ENCODE measurements at regions not wholly inside any gene's neighbourhood (a gene's known extent, or its start where the extent isn't known, plus 50 kb on each side); places are given as distances from the start of the nearest gene placed in this dataset.

- no peak for DNase-seq
These were observed 721.0 kb downstream of the BCL11B start for GRCh38 chr14:98551028-98551427.

GRCh38 chr14:98555440-98555839 lies 716.6 kb downstream of the BCL11B start:
- no peak for DNase-seq

- DNase-seq, result no peak
These were observed 708.0 kb downstream of the BCL11B start for GRCh38 chr14:98564006-98564405.

- DNase-seq, result no peak
These were observed 707.5 kb downstream of the BCL11B start for GRCh38 chr14:98564541-98564940.

GRCh38 chr14:98571104-98571503 lies 700.9 kb downstream of the BCL11B start:
- DNase-seq, result no peak

- no peak for DNase-seq
These were observed 698.9 kb downstream of the BCL11B start for GRCh38 chr14:98573082-98573481.

- DNase-seq, result no peak
These were observed 695.5 kb downstream of the BCL11B start for GRCh38 chr14:98576463-98576862.

GRCh38 chr14:98578204-98578603 lies 693.8 kb downstream of the BCL11B start:
- no peak for DNase-seq

GRCh38 chr14:98579140-98579539 lies 692.9 kb downstream of the BCL11B start:
- no peak for DNase-seq

GRCh38 chr14:98580131-98580678 lies 691.8 kb downstream of the BCL11B start:
- DNase-seq, result no peak

- DNase-seq, result no peak
These were observed 689.7 kb downstream of the BCL11B start for GRCh38 chr14:98582276-98582675.

GRCh38 chr14:98591161-98591560 lies 680.8 kb downstream of the BCL11B start:
- no peak for DNase-seq

GRCh38 chr14:98592611-98593170 lies 679.3 kb downstream of the BCL11B start:
- DNase-seq, result no peak

- DNase-seq, result no peak
These were observed 678.6 kb downstream of the BCL11B start for GRCh38 chr14:98593361-98593761.

GRCh38 chr14:98594156-98594555 lies 677.8 kb downstream of the BCL11B start:
- DNase-seq, result no peak

GRCh38 chr14:98598576-98598975 lies 673.4 kb downstream of the BCL11B start:
- DNase-seq, result no peak

GRCh38 chr14:98599082-98599481 lies 672.9 kb downstream of the BCL11B start:
- DNase-seq, result no peak

- DNase-seq, result no peak
These were observed 669.0 kb downstream of the BCL11B start for GRCh38 chr14:98602983-98603382.

- no peak for DNase-seq
These were observed 667.0 kb downstream of the BCL11B start for GRCh38 chr14:98605043-98605442.

- no peak for DNase-seq
These were observed 665.9 kb downstream of the BCL11B start for GRCh38 chr14:98606041-98606640.

- no peak for DNase-seq
These were observed 665.2 kb downstream of the BCL11B start for GRCh38 chr14:98606816-98607215.

GRCh38 chr14:98607341-98607910 lies 664.6 kb downstream of the BCL11B start:
- DNase-seq, result no peak

- peak; percentile 34 to 35 for DNase-seq
These were observed 663.6 kb downstream of the BCL11B start for GRCh38 chr14:98608071-98609060.

Data from activated T-cell treated with anti-CD3 and anti-CD28 coated beads, Interleukin-2, amount 50 U/mL, for 48 hours (primary cell).